ENCODE measurements at regions not wholly inside any gene's neighbourhood (a gene's known extent, or its start where the extent isn't known, plus 50 kb on each side); places are given as distances from the start of the nearest gene placed in this dataset.

DNA sequence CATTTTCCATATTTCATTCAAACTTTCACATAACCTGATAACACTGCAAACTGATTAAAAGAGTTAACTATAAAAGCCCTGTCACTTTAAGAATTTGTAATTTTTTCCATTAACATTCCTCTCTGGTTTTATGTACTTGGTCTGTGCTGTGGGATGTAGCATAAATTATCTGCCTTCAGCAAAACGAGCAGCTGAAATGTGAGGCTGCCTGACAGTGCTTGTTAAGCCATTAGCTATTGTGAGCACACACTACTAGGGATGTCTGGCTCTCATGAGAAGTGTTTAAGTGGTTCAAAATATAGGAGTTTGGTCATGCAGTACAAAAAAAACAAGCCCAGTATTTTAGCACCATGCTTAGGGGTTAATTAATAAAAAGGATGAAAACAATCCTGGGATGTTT is 63.0 kb downstream of the HOXA1 start:
- no peaks in the 10 kb centered on the region for H4K20me1 ChIP-seq (ENCODE audit: control insufficient read depth, insufficient read depth, low read depth, low read length)
- H3K4me3 ChIP-seq (ENCODE audit: low read length): no peak overlapping the region
- no peaks in the 10 kb centered on the region for H3K27me3 ChIP-seq (ENCODE audit: control insufficient read depth, low read length)
- no peaks in the 10 kb centered on the region for H3K9me3 ChIP-seq (ENCODE audit: control insufficient read depth, insufficient read depth, low read length)
- peaks cover 10% of the 10 kb centered on the region for H3K4me1 ChIP-seq (ENCODE audit: control insufficient read depth, low read length)
- TF ChIP-seq EZH2phosphoT487 (IDR thresholded peaks at IDR 0.05; ENCODE audit: borderline replicate concordance, low read length): no peak
- H3F3A ChIP-seq (ENCODE audit: control insufficient read depth, insufficient read depth): no peaks in the 10 kb centered on the region
- no peak overlapping the region for H3K27ac ChIP-seq (ENCODE audit: low read depth, low read length)
- no peaks in the 10 kb centered on the region for H3K9me2 ChIP-seq (replicated peaks; ENCODE audit: control insufficient read depth, low read length)
- no peaks in the 10 kb centered on the region for H3K36me3 ChIP-seq (ENCODE audit: control insufficient read depth, low read length)
- H3K4me2 ChIP-seq (ENCODE audit: low read length): no peak overlapping the region
- H3K79me2 ChIP-seq (ENCODE audit: control insufficient read depth, low read length): no peaks in the 10 kb centered on the region

- H3K27me3 ChIP-seq (ENCODE audit: control insufficient read depth, low read length): 0 out of 2 replicates have a peak, but pooled peaks cover 4% of the 10 kb centered on the region
- H3K36me3 ChIP-seq (ENCODE audit: control insufficient read depth, low read length): no peaks in the 10 kb centered on the region
- peaks cover 10% of the 10 kb centered on the region for H3K4me1 ChIP-seq (ENCODE audit: control insufficient read depth, low read length)
- H4K20me1 ChIP-seq (ENCODE audit: control insufficient read depth, insufficient read depth, low read depth, low read length): no peaks in the 10 kb centered on the region
- H3K4me2 ChIP-seq (ENCODE audit: low read length): peak overlapping the region; percentile 22
- H3F3A ChIP-seq (ENCODE audit: control insufficient read depth, insufficient read depth): no peaks in the 10 kb centered on the region
- no peak overlapping the region for H3K27ac ChIP-seq (ENCODE audit: low read depth, low read length)
- no peak for TF ChIP-seq EZH2phosphoT487 (IDR thresholded peaks at IDR 0.05; ENCODE audit: borderline replicate concordance, low read length)
- TF ChIP-seq CTCF (IDR thresholded peaks at IDR 0.05; ENCODE audit: low read depth, low read length, poor library complexity, severe bottlenecking): no peak
- no peak overlapping the region; the same call in 1 of the 2 replicates for H3K4me3 ChIP-seq (ENCODE audit: low read length)
- H3K9me2 ChIP-seq (replicated peaks; ENCODE audit: control insufficient read depth, low read length): no peaks in the 10 kb centered on the region
- H3K9me3 ChIP-seq (ENCODE audit: control insufficient read depth, insufficient read depth, low read length): no peaks in the 10 kb centered on the region
- H3K79me2 ChIP-seq (ENCODE audit: control insufficient read depth, low read length): no peaks in the 10 kb centered on the region
Observed at GRCh38 chr7:27031289-27032172, 64.3 kb downstream of the HOXA1 start.

GRCh38 chr7:27030393-27031050 is 65.3 kb downstream of the HOXA1 start:
- no peaks in the 10 kb centered on the region for H3K9me2 ChIP-seq (replicated peaks; ENCODE audit: control insufficient read depth, low read length)
- H3K36me3 ChIP-seq (ENCODE audit: control insufficient read depth, low read length): no peaks in the 10 kb centered on the region
- H3K4me1 ChIP-seq (ENCODE audit: control insufficient read depth, low read length): peaks cover 10% of the 10 kb centered on the region
- H3F3A ChIP-seq (ENCODE audit: control insufficient read depth, insufficient read depth): no peaks in the 10 kb centered on the region
- H3K4me2 ChIP-seq (ENCODE audit: low read length): no peak overlapping the region
- H4K20me1 ChIP-seq (ENCODE audit: control insufficient read depth, insufficient read depth, low read depth, low read length): no peaks in the 10 kb centered on the region
- no peak for TF ChIP-seq CTCF (IDR thresholded peaks at IDR 0.05; ENCODE audit: low read depth, low read length, poor library complexity, severe bottlenecking)
- no peak overlapping the region for H3K27ac ChIP-seq (ENCODE audit: low read depth, low read length)
- no peaks in the 10 kb centered on the region for H3K9me3 ChIP-seq (ENCODE audit: control insufficient read depth, insufficient read depth, low read length)
- 0 out of 2 replicates have a peak, but pooled peaks cover 4% of the 10 kb centered on the region for H3K27me3 ChIP-seq (ENCODE audit: control insufficient read depth, low read length)
- no peak overlapping the region for H3K4me3 ChIP-seq (ENCODE audit: low read length)
- H3K79me2 ChIP-seq (ENCODE audit: control insufficient read depth, low read length): no peaks in the 10 kb centered on the region

GRCh38 chr7:27025270-27025669 is 70.5 kb downstream of the HOXA1 start:
- Histone ChIP-seq H3F3A (ENCODE audit: control insufficient read depth, insufficient read depth) (no peaks in the 10 kb centered on the region), H3K27ac (ENCODE audit: low read depth, low read length) (no peak overlapping the region)

More at GRCh38 chr7:27025270-27025669, 70.5 kb downstream of the HOXA1 start:
- Histone ChIP-seq H3K79me2 (ENCODE audit: control insufficient read depth, low read length) (no peaks in the 10 kb centered on the region), H3K27me3 (ENCODE audit: control insufficient read depth, low read length) (peaks cover 20% of the 10 kb centered on the region; the same call in 1 of the 2 replicates), H4K20me1 (ENCODE audit: control insufficient read depth, insufficient read depth, low read depth, low read length) (no peaks in the 10 kb centered on the region), H3K9me3 (ENCODE audit: control insufficient read depth, insufficient read depth, low read length) (no peaks in the 10 kb centered on the region), H3K36me3 (ENCODE audit: control insufficient read depth, low read length) (no peaks in the 10 kb centered on the region), H3K9me2 (replicated peaks; ENCODE audit: control insufficient read depth, low read length) (no peaks in the 10 kb centered on the region), H3K4me2 (ENCODE audit: low read length) (no peak overlapping the region), H3K4me3 (ENCODE audit: low read length) (no peak overlapping the region), H3K4me1 (ENCODE audit: control insufficient read depth, low read length) (no peaks in the 10 kb centered on the region)
- TF ChIP-seq CTCF (IDR thresholded peaks at IDR 0.05; ENCODE audit: low read depth, low read length, poor library complexity, severe bottlenecking) (no peak), EZH2phosphoT487 (IDR thresholded peaks at IDR 0.05; ENCODE audit: borderline replicate concordance, low read length) (no peak)
